NCI-H2107 treated with DMSO at 0.1 percent for 48 hours (cell line): ENCODE measurements at regions not wholly inside any gene's neighbourhood (a gene's known extent, or its start where the extent isn't known, plus 50 kb on each side); places are given as distances from the start of the nearest gene placed in this dataset.

Experiments
- DNase-seq: peaks from one replicate; lab custom pipeline; 2025; ENCODE audit not compliant: unreplicated experiment; lab: John Stamatoyannopoulos, UW

GRCh38 chr2:56099963-56100362 lies 83.8 kb upstream of the CCDC85A start:
- DNase-seq, result no peak

- DNase-seq, result no peak
Observed at GRCh38 chr2:56100791-56101312, 82.9 kb upstream of the CCDC85A start.

- DNase-seq, result no peak
Observed at GRCh38 chr2:56102098-56102497, 81.7 kb upstream of the CCDC85A start.

GRCh38 chr2:56102866-56103265 lies 80.9 kb upstream of the CCDC85A start:
- no peak for DNase-seq

GRCh38 chr2:56104962-56105361 lies 78.8 kb upstream of the CCDC85A start:
- no peak for DNase-seq

- no peak for DNase-seq
Observed at GRCh38 chr2:56107502-56108220, 76.1 kb upstream of the CCDC85A start.

GRCh38 chr2:56108806-56109205 lies 75.0 kb upstream of the CCDC85A start:
- DNase-seq, result no peak

- DNase-seq, result no peak
Observed at GRCh38 chr2:56109994-56110393, 73.8 kb upstream of the CCDC85A start.

- no peak for DNase-seq
Observed at GRCh38 chr2:56113382-56113975, 70.3 kb upstream of the CCDC85A start.

GRCh38 chr2:56117764-56118163 lies 66.0 kb upstream of the CCDC85A start:
- no peak for DNase-seq

- DNase-seq, result no peak
Observed at GRCh38 chr2:56118474-56118873, 65.3 kb upstream of the CCDC85A start.

GRCh38 chr2:56121995-56122394 lies 61.8 kb upstream of the CCDC85A start:
- DNase-seq, result no peak

- no peak for DNase-seq
Observed at GRCh38 chr2:56123538-56123937, 60.3 kb upstream of the CCDC85A start.

- DNase-seq, result no peak
Observed at GRCh38 chr2:56127010-56127409, 56.8 kb upstream of the CCDC85A start.

GRCh38 chr2:56127463-56128152 lies 56.2 kb upstream of the CCDC85A start:
- DNase-seq, result peak; percentile 84

GRCh38 chr2:56128235-56128634 lies 55.6 kb upstream of the CCDC85A start:
- no peak for DNase-seq

- DNase-seq, result peak; percentile 29
Observed at GRCh38 chr2:56130463-56131070, 53.2 kb upstream of the CCDC85A start.

GRCh38 chr2:56132138-56132537 lies 51.7 kb upstream of the CCDC85A start:
- DNase-seq, result peak; percentile 62

- DNase-seq, result no peak
Observed at GRCh38 chr2:56133441-56133840, 50.3 kb upstream of the CCDC85A start.

- no peak for DNase-seq
Observed at GRCh38 chr2:56133931-56134629, 49.7 kb upstream of the CCDC85A start.
